ENCODE measurements at regions not wholly inside any gene's neighbourhood (a gene's known extent, or its start where the extent isn't known, plus 50 kb on each side); places are given as distances from the start of the nearest gene placed in this dataset.
"Not testable (repeated sequence)": the region's sequence is repeated elsewhere in the genome, so short reads cannot be mapped to it uniquely, and the experiment has no call there.

- Histone ChIP-seq H3K36me3 (ENCODE audit: control insufficient read depth, insufficient read depth, low read length) (no peaks in the 10 kb centered on the region), H3K4me2 (ENCODE audit: low read length) (no peak overlapping the region), H2AFZ (no peak overlapping the region), H3K9ac (no peak overlapping the region), H3K4me1 (no peaks in the 10 kb centered on the region), H3K4me3 (ENCODE audit: low read depth, low read length) (no peak overlapping the region), H3K79me2 (no peaks in the 10 kb centered on the region), H3K9me3 (ENCODE audit: control insufficient read depth, low read length) (no peaks in the 10 kb centered on the region), H3K27me3 (ENCODE audit: control insufficient read depth, insufficient read depth, low read length) (no peaks in the 10 kb centered on the region), H3K27ac (no peak overlapping the region)
- no peak for TF ChIP-seq CTCF (IDR thresholded peaks at IDR 0.05)
These were observed 513.0 kb downstream of the SOX6 start for GRCh38 chr11:15843309-15843872.

GRCh38 chr11:15845261-15845660, 511.1 kb downstream of the SOX6 start:
- H3K79me2 ChIP-seq = no peaks in the 10 kb centered on the region
- no peaks in the 10 kb centered on the region for H3K4me1 ChIP-seq

GRCh38 chr11:15848631-15849168, 507.6 kb downstream of the SOX6 start:
- Histone ChIP-seq H3K4me2 (ENCODE audit: low read length) (no peak overlapping the region), H3K27ac (no peak overlapping the region), H3K9me3 (ENCODE audit: control insufficient read depth, low read length) (no peaks in the 10 kb centered on the region), H2AFZ (no peak overlapping the region), H3K4me3 (ENCODE audit: low read depth, low read length) (no peak overlapping the region), H3K27me3 (ENCODE audit: control insufficient read depth, insufficient read depth, low read length) (no peaks in the 10 kb centered on the region), H3K9ac (no peak overlapping the region), H3K79me2 (no peaks in the 10 kb centered on the region), H3K36me3 (ENCODE audit: control insufficient read depth, insufficient read depth, low read length) (no peaks in the 10 kb centered on the region), H3K4me1 (no peaks in the 10 kb centered on the region)
- no peak for TF ChIP-seq CTCF (IDR thresholded peaks at IDR 0.05)

More at GRCh38 chr11:15845261-15845660, 511.1 kb downstream of the SOX6 start:
- no peak overlapping the region for H3K27ac ChIP-seq
- TF ChIP-seq CTCF (IDR thresholded peaks at IDR 0.05) = no peak
- H3K9me3 ChIP-seq (ENCODE audit: control insufficient read depth, low read length) = no peaks in the 10 kb centered on the region
- H3K4me2 ChIP-seq (ENCODE audit: low read length) = no peak overlapping the region
- no peaks in the 10 kb centered on the region for H3K27me3 ChIP-seq (ENCODE audit: control insufficient read depth, insufficient read depth, low read length)
- no peak overlapping the region for H2AFZ ChIP-seq
- H3K4me3 ChIP-seq (ENCODE audit: low read depth, low read length) = no peak overlapping the region
- H3K36me3 ChIP-seq (ENCODE audit: control insufficient read depth, insufficient read depth, low read length) = no peaks in the 10 kb centered on the region
- H3K9ac ChIP-seq = no peak overlapping the region

- TF ChIP-seq CTCF (IDR thresholded peaks at IDR 0.05) = no peak
- Histone ChIP-seq H3K36me3 (ENCODE audit: control insufficient read depth, insufficient read depth, low read length) (no peaks in the 10 kb centered on the region), H3K4me1 (no peaks in the 10 kb centered on the region), H3K4me3 (ENCODE audit: low read depth, low read length) (no peak overlapping the region), H3K9ac (no peak overlapping the region), H3K79me2 (no peaks in the 10 kb centered on the region), H3K9me3 (ENCODE audit: control insufficient read depth, low read length) (no peaks in the 10 kb centered on the region), H3K4me2 (ENCODE audit: low read length) (no peak overlapping the region), H2AFZ (no peak overlapping the region), H3K27ac (no peak overlapping the region), H3K27me3 (ENCODE audit: control insufficient read depth, insufficient read depth, low read length) (no peaks in the 10 kb centered on the region)
These were observed 507.1 kb downstream of the SOX6 start for GRCh38 chr11:15849257-15849656.

- not testable (repeated sequence) for H3K4me2 ChIP-seq (ENCODE audit: low read length); H3K9me3 ChIP-seq (ENCODE audit: control insufficient read depth, low read length); H2AFZ ChIP-seq; H3K27ac ChIP-seq; H3K36me3 ChIP-seq (ENCODE audit: control insufficient read depth, insufficient read depth, low read length); H3K9ac ChIP-seq; H3K27me3 ChIP-seq (ENCODE audit: control insufficient read depth, insufficient read depth, low read length); H3K4me3 ChIP-seq (ENCODE audit: low read depth, low read length); H3K79me2 ChIP-seq; H3K4me1 ChIP-seq
These were observed 506.0 kb downstream of the SOX6 start for GRCh38 chr11:15850335-15850734.
